Stimulated activated CD8-positive, alpha-beta memory T cell treated with anti-CD3 and anti-CD28 coated beads, Interleukin-2, amount 100 ng/mL, for 1 hour (primary cell): ENCODE measurements at regions not wholly inside any gene's neighbourhood (a gene's known extent, or its start where the extent isn't known, plus 50 kb on each side); places are given as distances from the start of the nearest gene placed in this dataset.

Source experiments
- DNase-seq, 2 donors: peaks; one replicate each; pipeline ENCODE4 v3.0.0-alpha.2; 2020; ENCODE audit warnings: low read depth in 2 of 2

- DNase-seq: no peak
These were observed 147.9 kb downstream of the IMPG2 start for GRCh38 chr3:101172516-101172915.

GRCh38 chr3:101171681-101172191 lies 148.6 kb downstream of the IMPG2 start:
- DNase-seq: no peak

GRCh38 chr3:101170806-101171558 lies 149.4 kb downstream of the IMPG2 start:
- DNase-seq: no peak

- DNase-seq: no peak
These were observed 150.2 kb downstream of the IMPG2 start for GRCh38 chr3:101170062-101170771.

- DNase-seq: no peak
These were observed 150.9 kb downstream of the IMPG2 start for GRCh38 chr3:101169516-101169915.

- DNase-seq: no peak
These were observed 153.0 kb downstream of the IMPG2 start for GRCh38 chr3:101167376-101167775.

- DNase-seq: no peak
These were observed 154.2 kb downstream of the IMPG2 start for GRCh38 chr3:101166150-101166549.

GRCh38 chr3:101163554-101163953 lies 156.8 kb downstream of the IMPG2 start:
- no peak for DNase-seq

- DNase-seq: no peak
These were observed 160.9 kb downstream of the IMPG2 start for GRCh38 chr3:101159478-101159877.

- DNase-seq: no peak
These were observed 162.0 kb downstream of the IMPG2 start for GRCh38 chr3:101158374-101158773.

- DNase-seq: no peak
These were observed 163.5 kb downstream of the IMPG2 start for GRCh38 chr3:101156787-101157345.

- no peak for DNase-seq
These were observed 162.6 kb upstream of the ABI3BP start for GRCh38 chr3:101155825-101156224.

GRCh38 chr3:101154401-101154800 lies 161.2 kb upstream of the ABI3BP start:
- DNase-seq: no peak

- no peak for DNase-seq
These were observed 158.2 kb upstream of the ABI3BP start for GRCh38 chr3:101151286-101151913.

- no peak for DNase-seq
These were observed 157.3 kb upstream of the ABI3BP start for GRCh38 chr3:101150504-101150903.

GRCh38 chr3:101149707-101150106 lies 156.5 kb upstream of the ABI3BP start:
- DNase-seq: no peak

- DNase-seq: no peak
These were observed 156.0 kb upstream of the ABI3BP start for GRCh38 chr3:101149251-101149650.

GRCh38 chr3:101148001-101148400 lies 154.8 kb upstream of the ABI3BP start:
- DNase-seq: no peak

GRCh38 chr3:101146946-101147345 lies 153.7 kb upstream of the ABI3BP start:
- no peak for DNase-seq

GRCh38 chr3:101144105-101144504 lies 150.9 kb upstream of the ABI3BP start:
- no peak for DNase-seq

- DNase-seq: no peak
These were observed 149.8 kb upstream of the ABI3BP start for GRCh38 chr3:101143012-101143411.

GRCh38 chr3:101142160-101142559 lies 148.9 kb upstream of the ABI3BP start:
- DNase-seq: no peak
